ENCODE measurements at regions not wholly inside any gene's neighbourhood (a gene's known extent, or its start where the extent isn't known, plus 50 kb on each side); places are given as distances from the start of the nearest gene placed in this dataset.

DNA sequence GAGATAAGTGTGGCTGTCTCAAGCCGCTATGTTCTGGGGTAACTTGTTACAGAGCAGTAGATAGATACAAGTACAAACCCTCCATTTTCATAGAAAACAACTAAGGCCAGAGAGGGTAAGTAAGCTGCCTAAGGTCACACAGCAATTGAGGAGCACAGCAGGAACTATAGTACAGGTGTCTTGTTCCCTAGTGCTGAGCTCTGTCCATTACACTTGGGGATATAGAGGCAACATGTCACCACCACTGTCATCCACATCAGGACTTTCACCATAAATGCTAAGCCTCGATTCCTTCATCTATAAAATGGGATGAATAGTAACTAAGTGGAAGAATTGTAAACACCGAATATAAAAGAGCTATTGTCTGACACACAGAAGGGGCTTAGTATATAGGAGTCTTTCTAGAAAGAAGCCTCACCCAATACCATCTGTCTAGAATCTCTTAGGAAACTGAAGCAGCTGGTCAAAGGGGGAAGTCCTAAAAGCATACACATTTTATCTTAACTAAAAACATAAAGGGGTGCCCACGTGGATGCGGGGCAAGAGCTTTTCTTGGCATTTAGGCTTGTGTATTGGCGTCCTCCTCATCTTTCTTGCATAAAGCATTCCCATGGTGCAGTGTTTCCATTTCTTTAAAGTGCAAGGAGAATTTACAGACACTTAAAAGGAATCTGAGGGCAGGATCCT, 93.8 kb upstream of the ALX4 start (continued):
- TF ChIP-seq CBX3 (IDR thresholded peaks at IDR 0.05; ENCODE audit: borderline replicate concordance, low read depth): no peak
- TF ChIP-seq, protein P1, sequence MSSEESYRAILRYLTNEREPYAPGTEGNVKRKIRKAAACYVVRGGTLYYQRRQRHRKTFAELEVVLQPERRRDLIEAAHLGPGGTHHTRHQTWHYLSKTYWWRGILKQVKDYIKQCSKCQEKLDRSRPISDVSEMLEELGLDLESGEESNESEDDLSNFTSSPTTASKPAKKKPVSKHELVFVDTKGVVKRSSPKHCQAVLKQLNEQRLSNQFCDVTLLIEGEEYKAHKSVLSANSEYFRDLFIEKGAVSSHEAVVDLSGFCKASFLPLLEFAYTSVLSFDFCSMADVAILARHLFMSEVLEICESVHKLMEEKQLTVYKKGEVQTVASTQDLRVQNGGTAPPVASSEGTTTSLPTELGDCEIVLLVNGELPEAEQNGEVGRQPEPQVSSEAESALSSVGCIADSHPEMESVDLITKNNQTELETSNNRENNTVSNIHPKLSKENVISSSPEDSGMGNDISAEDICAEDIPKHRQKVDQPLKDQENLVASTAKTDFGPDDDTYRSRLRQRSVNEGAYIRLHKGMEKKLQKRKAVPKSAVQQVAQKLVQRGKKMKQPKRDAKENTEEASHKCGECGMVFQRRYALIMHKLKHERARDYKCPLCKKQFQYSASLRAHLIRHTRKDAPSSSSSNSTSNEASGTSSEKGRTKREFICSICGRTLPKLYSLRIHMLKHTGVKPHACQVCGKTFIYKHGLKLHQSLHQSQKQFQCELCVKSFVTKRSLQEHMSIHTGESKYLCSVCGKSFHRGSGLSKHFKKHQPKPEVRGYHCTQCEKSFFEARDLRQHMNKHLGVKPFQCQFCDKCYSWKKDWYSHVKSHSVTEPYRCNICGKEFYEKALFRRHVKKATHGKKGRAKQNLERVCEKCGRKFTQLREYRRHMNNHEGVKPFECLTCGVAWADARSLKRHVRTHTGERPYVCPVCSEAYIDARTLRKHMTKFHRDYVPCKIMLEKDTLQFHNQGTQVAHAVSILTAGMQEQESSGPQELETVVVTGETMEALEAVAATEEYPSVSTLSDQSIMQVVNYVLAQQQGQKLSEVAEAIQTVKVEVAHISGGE (CRISPR knock-in tag; IDR thresholded peaks at IDR 0.05): no peak

DNA sequence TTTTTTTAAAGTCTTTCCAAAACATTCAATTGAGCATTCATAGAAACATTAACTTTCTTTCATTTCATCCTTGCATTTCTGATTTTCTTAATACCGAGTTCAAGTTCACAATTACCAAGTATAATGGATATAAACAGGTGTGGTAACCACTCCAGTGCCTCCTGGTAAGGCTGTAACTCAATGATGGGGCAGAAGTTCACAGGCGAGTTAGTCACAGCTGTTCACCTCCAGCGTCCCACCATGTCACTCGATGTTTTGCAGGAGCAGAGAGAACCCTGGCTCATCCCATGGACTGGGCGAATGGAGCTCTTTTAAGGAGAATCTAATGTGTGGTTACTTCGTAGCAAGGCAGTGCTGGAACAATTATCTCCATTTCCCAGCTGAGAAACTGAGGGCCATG, 94.4 kb upstream of the ALX4 start:
- no peaks in the 10 kb centered on the region for H3K79me2 ChIP-seq (ENCODE audit: control insufficient read depth, insufficient read depth, low read length)
- DNase-seq (ENCODE audit: low read depth, low spot score) (no peak), ATAC-seq (no peak), FAIRE-seq (no peak)
- H3K9me3 ChIP-seq (replicated peaks; ENCODE audit: control insufficient read depth, insufficient read depth, low read length): no peaks in the 10 kb centered on the region
- H4K20me1 ChIP-seq (ENCODE audit: control insufficient read depth, insufficient read depth): no peaks in the 10 kb centered on the region
- H2AFZ ChIP-seq (ENCODE audit: control insufficient read depth, low read depth, low read length): no peak overlapping the region
- no peaks in the 10 kb centered on the region for H3K27me3 ChIP-seq (replicated peaks in 1 of 2; ENCODE audit: control insufficient read depth in 2 of 2, insufficient read depth in 2 of 2, low read length in 1 of 2)
- ChIA-PET SMC1A (ENCODE audit: uncharacterized antibody, unreplicated experiment) (no interaction called here), CTCF (interaction anchor here (1.2 kb wide), 1 partner anchor 108 kb away, joined by 3 read pairs; no protein-coding TSS in a partner anchor), POLR2A (no interaction called here), RAD21 (ENCODE audit: unreplicated experiment) (no interaction called here)
- no TSS peak for BruUV-seq (replicated peaks)
- no peaks in the 10 kb centered on the region for H3K36me3 ChIP-seq (ENCODE audit: control insufficient read depth in 2 of 2, insufficient read depth in 2 of 2, low read length in 1 of 2)
- no peaks in the 10 kb centered on the region for H3K4me1 ChIP-seq (ENCODE audit: control insufficient read depth, insufficient read depth, low read length)
- 6% methylated on average over 6 of the region's 6 CpGs for WGBS (ENCODE audit: insufficient coverage, insufficient replicate concordance, low lambda C conversion rate, missing lambda C conversion rate)
- no peak overlapping the region for H3K27ac ChIP-seq (ENCODE audit: control insufficient read depth, insufficient read depth)
- no peak overlapping the region for H3K4me3 ChIP-seq
- no peak overlapping the region for H3K9ac ChIP-seq (ENCODE audit: control insufficient read depth, insufficient read depth, low read length)
- no peak overlapping the region for H3K4me2 ChIP-seq (ENCODE audit: control insufficient read depth, insufficient read depth)
- intact Hi-C loops (cut with micrococcal nuclease; ENCODE audit: unreplicated experiment) (no loop called here), in situ Hi-C loops (cut with MboI) (no loop called here)
- no peak for TF ChIP-seq IKZF1 (conservative IDR thresholded peaks at IDR 0.05)
- TF ChIP-seq CBX5 (IDR thresholded peaks at IDR 0.05; ENCODE audit: low read depth): no peak
- TF ChIP-seq NFYA (IDR thresholded peaks at IDR 0.05; ENCODE audit: borderline replicate concordance, low read depth, low read length): no peak
- TF ChIP-seq ZSCAN29 (IDR thresholded peaks at IDR 0.05): no peak
- no peak for TF ChIP-seq EP300 (IDR thresholded peaks at IDR 0.05; ENCODE audit: borderline replicate concordance in 1 of 2, control insufficient read depth in 1 of 2, low read depth in 2 of 2, low read length in 2 of 2)
- TF ChIP-seq TAF1 (IDR thresholded peaks at IDR 0.05; ENCODE audit: borderline replicate concordance, low read depth, low read length): no peak
- TF ChIP-seq BACH1 (IDR thresholded peaks at IDR 0.05; ENCODE audit: borderline replicate concordance): no peak
- TF ChIP-seq CBFB (IDR thresholded peaks at IDR 0.05; ENCODE audit: low read depth): no peak
- TF ChIP-seq MTA3 (IDR thresholded peaks at IDR 0.05; ENCODE audit: borderline replicate concordance, low read length): no peak
- TF ChIP-seq, protein P2, sequence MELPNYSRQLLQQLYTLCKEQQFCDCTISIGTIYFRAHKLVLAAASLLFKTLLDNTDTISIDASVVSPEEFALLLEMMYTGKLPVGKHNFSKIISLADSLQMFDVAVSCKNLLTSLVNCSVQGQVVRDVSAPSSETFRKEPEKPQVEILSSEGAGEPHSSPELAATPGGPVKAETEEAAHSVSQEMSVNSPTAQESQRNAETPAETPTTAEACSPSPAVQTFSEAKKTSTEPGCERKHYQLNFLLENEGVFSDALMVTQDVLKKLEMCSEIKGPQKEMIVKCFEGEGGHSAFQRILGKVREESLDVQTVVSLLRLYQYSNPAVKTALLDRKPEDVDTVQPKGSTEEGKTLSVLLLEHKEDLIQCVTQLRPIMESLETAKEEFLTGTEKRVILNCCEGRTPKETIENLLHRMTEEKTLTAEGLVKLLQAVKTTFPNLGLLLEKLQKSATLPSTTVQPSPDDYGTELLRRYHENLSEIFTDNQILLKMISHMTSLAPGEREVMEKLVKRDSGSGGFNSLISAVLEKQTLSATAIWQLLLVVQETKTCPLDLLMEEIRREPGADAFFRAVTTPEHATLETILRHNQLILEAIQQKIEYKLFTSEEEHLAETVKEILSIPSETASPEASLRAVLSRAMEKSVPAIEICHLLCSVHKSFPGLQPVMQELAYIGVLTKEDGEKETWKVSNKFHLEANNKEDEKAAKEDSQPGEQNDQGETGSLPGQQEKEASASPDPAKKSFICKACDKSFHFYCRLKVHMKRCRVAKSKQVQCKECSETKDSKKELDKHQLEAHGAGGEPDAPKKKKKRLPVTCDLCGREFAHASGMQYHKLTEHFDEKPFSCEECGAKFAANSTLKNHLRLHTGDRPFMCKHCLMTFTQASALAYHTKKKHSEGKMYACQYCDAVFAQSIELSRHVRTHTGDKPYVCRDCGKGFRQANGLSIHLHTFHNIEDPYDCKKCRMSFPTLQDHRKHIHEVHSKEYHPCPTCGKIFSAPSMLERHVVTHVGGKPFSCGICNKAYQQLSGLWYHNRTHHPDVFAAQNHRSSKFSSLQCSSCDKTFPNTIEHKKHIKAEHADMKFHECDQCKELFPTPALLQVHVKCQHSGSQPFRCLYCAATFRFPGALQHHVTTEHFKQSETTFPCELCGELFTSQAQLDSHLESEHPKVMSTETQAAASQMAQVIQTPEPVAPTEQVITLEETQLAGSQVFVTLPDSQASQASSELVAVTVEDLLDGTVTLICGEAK (IDR thresholded peaks at IDR 0.05; ENCODE audit: borderline replicate concordance): no peak
- no peak for TF ChIP-seq RCOR1 (conservative IDR thresholded peaks at IDR 0.05; ENCODE audit: low read depth, low read length)
- TF ChIP-seq ESRRA (IDR thresholded peaks at IDR 0.05; ENCODE audit: low read length): no peak
- no peak for TF ChIP-seq SREBF1 (IDR thresholded peaks at IDR 0.05; ENCODE audit: low read length)

Measured in GM12878 (cell line).